GM23338 (cell line): ENCODE measurements at regions not wholly inside any gene's neighbourhood (a gene's known extent, or its start where the extent isn't known, plus 50 kb on each side); places are given as distances from the start of the nearest gene placed in this dataset.
"Not testable (repeated sequence)": the region's sequence is repeated elsewhere in the genome, so short reads cannot be mapped to it uniquely, and the experiment has no call there.

Experiments used
- ATAC-seq: fragments of 200-7000 bp; cut with Tn5 transposase; 3 replicates; pipeline ENCODE4 v1.9.1; 2020
- DNase-seq: peaks from one replicate; pipeline ENCODE4 v3.0.0-alpha.2; 2015; ENCODE audit warnings: low spot score
- H2AFZ ChIP-seq: fragments of 200-600 bp; sonication (generic); 2 replicates; pipeline ENCODE4 v1.8.0; 2016; ENCODE audit warnings: antibody characterized with exemption, mild to moderate bottlenecking, moderate library complexity
- H3F3A ChIP-seq: fragments of 200-600 bp; sonication (generic); replicated peaks from 2 replicates; pipeline ENCODE4 v1.8.0; 2017; ENCODE audit warnings: antibody characterized with exemption, mixed run types, low read depth
- H3K27ac ChIP-seq: fragments of 200-600 bp; sonication (generic); 2 replicates; pipeline ENCODE4 v1.6.1; 2016; ENCODE audit warnings: low read depth
- H3K27me3 ChIP-seq: fragments of 200-600 bp; sonication (generic); 2 replicates; pipeline ENCODE4 v1.8.0; 2016; ENCODE audit warnings: mild to moderate bottlenecking, mixed run types, moderate library complexity; ENCODE audit not compliant: insufficient read depth
- H3K36me3 ChIP-seq: fragments of 200-600 bp; sonication (generic); 2 replicates; pipeline ENCODE4 v1.8.0; 2016; ENCODE audit warnings: mild to moderate bottlenecking; ENCODE audit not compliant: insufficient read depth
- H3K4me1 ChIP-seq: fragments of 200-600 bp; sonication (generic); 2 replicates; pipeline ENCODE4 v1.8.0; 2016; ENCODE audit warnings: mild to moderate bottlenecking, moderate library complexity; ENCODE audit not compliant: insufficient read depth
- H3K4me2 ChIP-seq: fragments of 200-600 bp; sonication (generic); 2 replicates; pipeline ENCODE4 v1.7.1; 2017; ENCODE audit warnings: mixed run types
- H3K4me3 ChIP-seq: fragments of 200-600 bp; sonication (generic); 2 replicates; pipeline ENCODE4 v1.6.1; 2016; ENCODE audit warnings: mixed run types
- H3K79me2 ChIP-seq: fragments of 200-600 bp; sonication (generic); replicated peaks from 2 replicates; pipeline ENCODE4 v1.8.0; 2017; ENCODE audit warnings: mild to moderate bottlenecking; ENCODE audit not compliant: insufficient read depth
- H3K9me2 ChIP-seq: fragments of 200-600 bp; sonication (generic); 2 replicates; pipeline ENCODE4 v1.8.0; 2017; ENCODE audit not compliant: insufficient read depth
- H4K20me1 ChIP-seq: fragments of 200-600 bp; sonication (generic); replicated peaks from 2 replicates; pipeline ENCODE4 v1.8.0; 2017; ENCODE audit warnings: mild to moderate bottlenecking; ENCODE audit not compliant: insufficient read depth
- H3K27ac Mint-ChIP-seq: 2 replicates; pipeline ENCODE4 v1.8.0; 2020; ENCODE audit warnings: inconsistent platforms, mild to moderate bottlenecking, moderate library complexity, mixed read lengths
- H3K27me3 Mint-ChIP-seq: 3 replicates; pipeline ENCODE4 v1.8.0; 2022; ENCODE audit warnings: low read depth, mild to moderate bottlenecking, moderate library complexity, mixed read lengths, inconsistent platforms; ENCODE audit not compliant: insufficient read depth, poor library complexity
- H3K36me3 Mint-ChIP-seq: 3 replicates; pipeline ENCODE4 v1.8.0; 2021; ENCODE audit warnings: low read depth, mild to moderate bottlenecking, inconsistent platforms, moderate library complexity, mixed read lengths
- H3K4me1 Mint-ChIP-seq: 3 replicates; pipeline ENCODE4 v1.8.0; 2020; ENCODE audit warnings: mild to moderate bottlenecking, inconsistent platforms, mixed read lengths
- H3K4me3 Mint-ChIP-seq: 3 replicates; pipeline ENCODE4 v1.8.0; 2021; ENCODE audit warnings: moderate library complexity, mild to moderate bottlenecking, inconsistent platforms, mixed read lengths
- H3K9me3 Mint-ChIP-seq: 3 replicates; pipeline ENCODE4 v1.8.0; 2020; ENCODE audit warnings: moderate library complexity, mild to moderate bottlenecking, inconsistent platforms, mixed read lengths
- CTCF ChIP-seq, 2 experiments: fragments of 200-600 bp in 1 of 2; sonication (generic) in 1 of 2; conservative IDR thresholded peaks; 2 replicates each; pipeline versions ENCODE4 v1.5.1 to v1.6.1; 2016 to 2017; ENCODE audit warnings: antibody characterized with exemption in 2 of 2, low read depth in 2 of 2, mild to moderate bottlenecking in 2 of 2, moderate library complexity in 1 of 2
- JUNB ChIP-seq: IDR thresholded peaks from one replicate; pipeline ENCODE4 v1.6.1; 2016; ENCODE audit warnings: antibody characterized with exemption; ENCODE audit not compliant: unreplicated experiment
- POLR2AphosphoS5 ChIP-seq: IDR thresholded peaks from 2 replicates; pipeline ENCODE4 v1.6.1; 2016; ENCODE audit warnings: antibody characterized with exemption, low read depth
- ZNF462 ChIP-seq: fragments of 250-450 bp; sonication (Bioruptor Pico); IDR thresholded peaks from 2 replicates; pipeline ENCODE4 v1.5.0; 2020; ENCODE audit warnings: mild to moderate bottlenecking, moderate library complexity

- no peak overlapping the region for H3K4me3 Mint-ChIP-seq
- H3F3A ChIP-seq: no peaks in the 10 kb centered on the region
Observed at GRCh38 chr2:194802589-194802988, 854.4 kb upstream of the SLC39A10 start.

GRCh38 chr2:194787071-194787470 is 870.0 kb upstream of the SLC39A10 start:
- not testable (repeated sequence) for H4K20me1 ChIP-seq, H3K9me2 ChIP-seq, H3K4me1 Mint-ChIP-seq, H3K79me2 ChIP-seq, H2AFZ ChIP-seq, H3K27me3 Mint-ChIP-seq, H3K4me2 ChIP-seq, H3K36me3 ChIP-seq, H3K9me3 Mint-ChIP-seq, H3K4me3 Mint-ChIP-seq, H3K36me3 Mint-ChIP-seq, ATAC-seq, DNase-seq, H3K27ac ChIP-seq, H3K27ac Mint-ChIP-seq, H3K27me3 ChIP-seq, H3F3A ChIP-seq, H3K4me1 ChIP-seq, H3K4me3 ChIP-seq

More at GRCh38 chr2:194802589-194802988, 854.4 kb upstream of the SLC39A10 start:
- Histone ChIP-seq H3K79me2 (no peaks in the 10 kb centered on the region), H3K36me3 (no peaks in the 10 kb centered on the region), H3K27ac (no peak overlapping the region), H3K4me1 (no peaks in the 10 kb centered on the region), H4K20me1 (no peaks in the 10 kb centered on the region), H3K4me3 (no peak overlapping the region), H3K27me3 (no peaks in the 10 kb centered on the region), H2AFZ (no peak overlapping the region), H3K9me2 (0 out of 2 replicates have a peak, but pooled peaks cover under 1% of the 10 kb centered on the region), H3K4me2 (no peak overlapping the region)
- DNase-seq: no peak
- Mint-ChIP-seq H3K27me3 (no peaks in the 10 kb centered on the region), H3K27ac (no peak overlapping the region; the same call in 1 of the 2 replicates), H3K9me3 (peaks cover 11% of the 10 kb centered on the region; the same call in 1 of the 3 replicates), H3K4me1 (peaks cover 3% of the 10 kb centered on the region; the same call in 1 of the 3 replicates), H3K36me3 (no peaks in the 10 kb centered on the region)
- no peak for TF ChIP-seq POLR2AphosphoS5
- no peak for ATAC-seq

DNA sequence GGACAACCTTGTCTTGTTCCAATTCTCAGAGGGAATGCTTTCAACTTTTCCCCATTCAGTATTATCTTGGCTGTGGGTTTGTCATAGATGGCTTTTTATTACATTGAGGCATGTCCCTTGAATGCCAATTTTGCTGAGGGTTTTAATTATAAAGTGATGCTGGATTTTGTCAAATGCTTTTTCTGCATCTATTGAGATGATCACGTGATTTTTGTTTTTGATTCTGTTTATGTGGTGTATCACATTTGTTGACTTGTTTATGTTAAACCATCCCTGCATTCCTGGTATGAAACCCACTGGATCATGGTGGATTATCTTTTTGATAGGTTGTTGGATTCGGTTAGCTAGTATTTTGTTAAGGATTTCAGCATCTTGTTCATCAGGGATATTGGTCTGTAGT is 885.6 kb upstream of the SLC39A10 start:
- H3K4me2 ChIP-seq, H3K4me1 Mint-ChIP-seq, H3K36me3 Mint-ChIP-seq, H3K9me2 ChIP-seq, H3F3A ChIP-seq, H4K20me1 ChIP-seq, H3K27ac ChIP-seq, H3K9me3 Mint-ChIP-seq, DNase-seq, H3K27me3 ChIP-seq, ATAC-seq, H3K27me3 Mint-ChIP-seq, H3K4me3 ChIP-seq, H3K27ac Mint-ChIP-seq, H2AFZ ChIP-seq, H3K4me1 ChIP-seq, H3K4me3 Mint-ChIP-seq, H3K79me2 ChIP-seq, H3K36me3 ChIP-seq: not testable (repeated sequence)

DNA sequence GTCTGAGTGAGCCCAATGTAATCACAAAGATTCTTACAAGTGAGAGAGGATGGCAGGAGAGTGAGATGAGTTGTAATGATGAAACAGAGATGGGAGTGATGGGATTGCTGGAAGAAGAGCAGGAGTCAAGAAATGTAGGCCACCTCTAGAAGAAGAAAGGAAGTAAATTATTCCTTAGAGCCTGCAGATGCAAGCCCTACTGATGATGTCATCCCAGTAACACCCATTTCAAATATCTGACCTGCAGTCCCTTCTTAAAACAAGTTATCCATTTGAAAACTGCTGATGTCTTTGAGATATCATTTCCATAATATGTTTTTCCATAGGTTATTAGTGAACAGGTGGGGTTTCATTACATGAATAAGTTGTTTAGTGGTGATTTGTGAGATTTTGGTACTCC is 888.0 kb upstream of the SLC39A10 start:
- Histone ChIP-seq H3K4me3 (no peak overlapping the region), H3K27me3 (no peaks in the 10 kb centered on the region)
- no peak overlapping the region for H3K4me3 Mint-ChIP-seq
- no peak for TF ChIP-seq CTCF (conservative IDR thresholded peaks at IDR 0.05; ENCODE audit: low read depth in 2 of 2)
- no peak for TF ChIP-seq JUNB
- TF ChIP-seq ZNF462 (CRISPR knock-in tag): no peak

More for the DNA sequence above, 888.0 kb upstream of the SLC39A10 start:
- no peaks in the 10 kb centered on the region for H3F3A ChIP-seq
- H3K27me3 Mint-ChIP-seq: no peaks in the 10 kb centered on the region
- H3K36me3 Mint-ChIP-seq: no peaks in the 10 kb centered on the region
- no peaks in the 10 kb centered on the region for H3K36me3 ChIP-seq
- no peak overlapping the region for H2AFZ ChIP-seq
- H3K4me1 ChIP-seq: no peaks in the 10 kb centered on the region
- no peak overlapping the region for H3K4me2 ChIP-seq
- H3K9me2 ChIP-seq: peaks cover 5% of the 10 kb centered on the region
- no peak overlapping the region for H3K27ac Mint-ChIP-seq
- no peaks in the 10 kb centered on the region for H3K9me3 Mint-ChIP-seq
- H3K4me1 Mint-ChIP-seq: peaks cover 3% of the 10 kb centered on the region; the same call in 1 of the 3 replicates
- no peak overlapping the region for H3K27ac ChIP-seq
- no peak for ATAC-seq
- no peaks in the 10 kb centered on the region for H4K20me1 ChIP-seq
- no peak for DNase-seq
- H3K79me2 ChIP-seq: no peaks in the 10 kb centered on the region
